OCI-LY1 (cell line): ENCODE measurements at regions not wholly inside any gene's neighbourhood (a gene's known extent, or its start where the extent isn't known, plus 50 kb on each side); places are given as distances from the start of the nearest gene placed in this dataset.

Experiments
- EZH2 ChIP-seq: fragments of 200-600 bp; sonication (generic), shearing (Covaris generic); IDR thresholded peaks from 2 replicates; pipeline ENCODE4 v1.8.0; 2017; ENCODE audit warnings: borderline replicate concordance, mixed run types, mild to moderate bottlenecking, antibody characterized with exemption, low read length, moderate library complexity, mixed read lengths
- TF ChIP-seq, protein P1 (sequence below): fragments of 200-600 bp; sonication (generic), shearing (Covaris generic); IDR thresholded peaks from 2 replicates; pipeline ENCODE4 v1.5.1; 2017; ENCODE audit warnings: mild to moderate bottlenecking, antibody characterized with exemption, low read length, moderate library complexity, mixed read lengths

DNA sequence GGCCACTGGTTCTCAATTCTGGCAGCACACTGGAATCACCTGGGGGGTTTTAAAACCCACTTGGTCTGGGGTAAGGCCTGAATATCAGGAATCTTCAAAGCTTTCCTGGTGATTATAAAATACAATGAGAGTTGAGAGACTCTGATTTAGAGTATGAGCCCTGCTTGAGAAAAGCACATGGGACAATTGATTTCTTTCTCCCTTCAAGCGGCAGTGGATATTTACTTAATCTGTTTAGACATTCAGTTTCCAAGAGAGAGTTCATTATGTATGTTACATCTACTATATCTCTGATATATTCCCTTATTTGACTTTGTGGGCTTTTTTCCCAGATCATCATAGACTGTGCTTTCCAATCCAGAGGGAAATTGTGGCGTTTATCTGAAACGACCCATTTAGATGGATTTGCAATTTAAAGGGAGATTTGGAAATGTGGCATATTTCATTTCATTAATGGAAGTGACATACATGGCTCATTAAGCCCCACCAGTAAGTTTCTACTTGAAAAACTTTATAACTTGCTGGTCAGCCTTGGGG, 171.2 kb upstream of the PFN2 start:
- TF ChIP-seq, protein P1, sequence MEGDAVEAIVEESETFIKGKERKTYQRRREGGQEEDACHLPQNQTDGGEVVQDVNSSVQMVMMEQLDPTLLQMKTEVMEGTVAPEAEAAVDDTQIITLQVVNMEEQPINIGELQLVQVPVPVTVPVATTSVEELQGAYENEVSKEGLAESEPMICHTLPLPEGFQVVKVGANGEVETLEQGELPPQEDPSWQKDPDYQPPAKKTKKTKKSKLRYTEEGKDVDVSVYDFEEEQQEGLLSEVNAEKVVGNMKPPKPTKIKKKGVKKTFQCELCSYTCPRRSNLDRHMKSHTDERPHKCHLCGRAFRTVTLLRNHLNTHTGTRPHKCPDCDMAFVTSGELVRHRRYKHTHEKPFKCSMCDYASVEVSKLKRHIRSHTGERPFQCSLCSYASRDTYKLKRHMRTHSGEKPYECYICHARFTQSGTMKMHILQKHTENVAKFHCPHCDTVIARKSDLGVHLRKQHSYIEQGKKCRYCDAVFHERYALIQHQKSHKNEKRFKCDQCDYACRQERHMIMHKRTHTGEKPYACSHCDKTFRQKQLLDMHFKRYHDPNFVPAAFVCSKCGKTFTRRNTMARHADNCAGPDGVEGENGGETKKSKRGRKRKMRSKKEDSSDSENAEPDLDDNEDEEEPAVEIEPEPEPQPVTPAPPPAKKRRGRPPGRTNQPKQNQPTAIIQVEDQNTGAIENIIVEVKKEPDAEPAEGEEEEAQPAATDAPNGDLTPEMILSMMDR: no peak
- no peak for TF ChIP-seq EZH2
